ENCODE measurements at regions not wholly inside any gene's neighbourhood (a gene's known extent, or its start where the extent isn't known, plus 50 kb on each side); places are given as distances from the start of the nearest gene placed in this dataset.

DNA sequence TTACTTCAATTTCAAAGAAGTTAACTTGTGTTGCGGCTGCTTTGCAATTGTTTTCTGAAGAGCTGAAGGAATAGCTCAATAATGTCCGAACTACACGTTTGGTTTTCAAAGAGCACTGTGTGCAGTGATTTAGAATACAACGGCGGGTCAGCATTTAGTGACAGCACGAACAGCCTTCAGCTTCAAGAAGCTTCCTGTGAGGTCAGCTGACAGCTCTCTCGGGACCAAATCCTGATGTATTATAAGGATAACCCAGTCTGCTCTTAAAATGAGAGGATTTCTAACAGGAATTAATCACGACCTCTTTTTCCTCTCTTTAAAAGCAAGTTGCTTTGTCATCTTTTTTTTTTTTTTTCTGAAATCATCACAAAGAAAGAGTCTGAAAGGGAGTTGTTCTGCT, 97.9 kb upstream of the UNC13C start:
- Histone ChIP-seq H2AFZ (ENCODE audit: low read depth, low read length) (no peak overlapping the region), H3K27me3 (ENCODE audit: control insufficient read depth in 2 of 2, insufficient read depth in 2 of 2, low read length in 2 of 2) (no peaks in the 10 kb centered on the region), H3K9ac (replicated peaks; ENCODE audit: extremely low read depth, insufficient read depth, low read length) (no peak overlapping the region), H3K4me1 (ENCODE audit: control insufficient read depth, extremely low read depth, insufficient read depth, low read length) (no peaks in the 10 kb centered on the region), H3K9me3 (replicated peaks; ENCODE audit: control insufficient read depth, insufficient read depth, low read length) (no peaks in the 10 kb centered on the region), H3K27ac (ENCODE audit: insufficient read depth, low read depth, low read length) (no peak overlapping the region), H3K79me2 (ENCODE audit: control insufficient read depth, insufficient read depth, low read length) (no peaks in the 10 kb centered on the region), H3K36me3 (ENCODE audit: control insufficient read depth in 2 of 2, extremely low read depth in 1 of 2, insufficient read depth in 2 of 2, low read length in 2 of 2) (no peaks in the 10 kb centered on the region), H3K4me2 (ENCODE audit: insufficient read depth, low read length) (no peak overlapping the region), H4K20me1 (replicated peaks; ENCODE audit: control insufficient read depth, extremely low read depth, insufficient read depth, low read length) (no peaks in the 10 kb centered on the region), H3K4me3 (replicated peaks in 1 of 3; ENCODE audit: insufficient read depth in 1 of 3, low read depth in 1 of 3, low read length in 3 of 3) (no peak overlapping the region), H3K9me1 (replicated peaks; ENCODE audit: control insufficient read depth, extremely low read depth, insufficient read depth, low read length) (no peaks in the 10 kb centered on the region)
- no peak for TF ChIP-seq EZH2 (IDR thresholded peaks at IDR 0.05; ENCODE audit: borderline replicate concordance, low read depth, low read length, severe bottlenecking)
- TF ChIP-seq FOS (IDR thresholded peaks at IDR 0.05; ENCODE audit: borderline replicate concordance, insufficient read depth, low read length), result no peak
- TF ChIP-seq GATA2 (IDR thresholded peaks at IDR 0.05; ENCODE audit: insufficient read depth, insufficient read length, low read depth, low read length), result no peak
- TF ChIP-seq POLR2AphosphoS5 (IDR thresholded peaks at IDR 0.05; ENCODE audit: insufficient read depth, low read depth, low read length), result no peak
- no peak for TF ChIP-seq POLR2A (IDR thresholded peaks at IDR 0.05; ENCODE audit: low read depth, low read length)
- TF ChIP-seq, protein P1, sequence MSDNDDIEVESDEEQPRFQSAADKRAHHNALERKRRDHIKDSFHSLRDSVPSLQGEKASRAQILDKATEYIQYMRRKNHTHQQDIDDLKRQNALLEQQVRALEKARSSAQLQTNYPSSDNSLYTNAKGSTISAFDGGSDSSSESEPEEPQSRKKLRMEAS (IDR thresholded peaks at IDR 0.05; ENCODE audit: insufficient read depth, insufficient read length), result no peak
- TF ChIP-seq MYC (IDR thresholded peaks at IDR 0.05; ENCODE audit: low read depth, low read length), result no peak
- no peak for TF ChIP-seq JUN (IDR thresholded peaks at IDR 0.05; ENCODE audit: borderline replicate concordance, insufficient read depth, insufficient read length, low read depth)
- TF ChIP-seq, protein P2, sequence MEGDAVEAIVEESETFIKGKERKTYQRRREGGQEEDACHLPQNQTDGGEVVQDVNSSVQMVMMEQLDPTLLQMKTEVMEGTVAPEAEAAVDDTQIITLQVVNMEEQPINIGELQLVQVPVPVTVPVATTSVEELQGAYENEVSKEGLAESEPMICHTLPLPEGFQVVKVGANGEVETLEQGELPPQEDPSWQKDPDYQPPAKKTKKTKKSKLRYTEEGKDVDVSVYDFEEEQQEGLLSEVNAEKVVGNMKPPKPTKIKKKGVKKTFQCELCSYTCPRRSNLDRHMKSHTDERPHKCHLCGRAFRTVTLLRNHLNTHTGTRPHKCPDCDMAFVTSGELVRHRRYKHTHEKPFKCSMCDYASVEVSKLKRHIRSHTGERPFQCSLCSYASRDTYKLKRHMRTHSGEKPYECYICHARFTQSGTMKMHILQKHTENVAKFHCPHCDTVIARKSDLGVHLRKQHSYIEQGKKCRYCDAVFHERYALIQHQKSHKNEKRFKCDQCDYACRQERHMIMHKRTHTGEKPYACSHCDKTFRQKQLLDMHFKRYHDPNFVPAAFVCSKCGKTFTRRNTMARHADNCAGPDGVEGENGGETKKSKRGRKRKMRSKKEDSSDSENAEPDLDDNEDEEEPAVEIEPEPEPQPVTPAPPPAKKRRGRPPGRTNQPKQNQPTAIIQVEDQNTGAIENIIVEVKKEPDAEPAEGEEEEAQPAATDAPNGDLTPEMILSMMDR (IDR thresholded peaks at IDR 0.05; ENCODE audit: extremely low read depth in 1 of 2, insufficient read depth in 1 of 2, low read depth in 1 of 2, low read length in 2 of 2), result no peak
- DNase-seq (ENCODE audit: low read depth, low spot score) (no peak), FAIRE-seq (no peak)
- intact Hi-C loops (cut with micrococcal nuclease), result no loop called here
- POLR2A ChIA-PET, result no interaction called here
- no TSS peak for BruUV-seq (replicated peaks)
- dilution Hi-C loops (cut with MboI; ENCODE audit: extremely low pct_ligation_motif_present, low sequenced_read_pairs), result no loop called here
- CTCF ChIA-PET, result no interaction called here
